ENCODE measurements at regions not wholly inside any gene's neighbourhood (a gene's known extent, or its start where the extent isn't known, plus 50 kb on each side); places are given as distances from the start of the nearest gene placed in this dataset.

GRCh38 chr12:91819132-91819447, 326.6 kb downstream of the BTG1 start:
- TF ChIP-seq POLR2A (IDR thresholded peaks at IDR 0.05; ENCODE audit: extremely low read depth, insufficient read length): no peak
- TF ChIP-seq CTCF (IDR thresholded peaks at IDR 0.05; ENCODE audit: low read depth, low read length): no peak
